ENCODE measurements at regions not wholly inside any gene's neighbourhood (a gene's known extent, or its start where the extent isn't known, plus 50 kb on each side); places are given as distances from the start of the nearest gene placed in this dataset.

DNA sequence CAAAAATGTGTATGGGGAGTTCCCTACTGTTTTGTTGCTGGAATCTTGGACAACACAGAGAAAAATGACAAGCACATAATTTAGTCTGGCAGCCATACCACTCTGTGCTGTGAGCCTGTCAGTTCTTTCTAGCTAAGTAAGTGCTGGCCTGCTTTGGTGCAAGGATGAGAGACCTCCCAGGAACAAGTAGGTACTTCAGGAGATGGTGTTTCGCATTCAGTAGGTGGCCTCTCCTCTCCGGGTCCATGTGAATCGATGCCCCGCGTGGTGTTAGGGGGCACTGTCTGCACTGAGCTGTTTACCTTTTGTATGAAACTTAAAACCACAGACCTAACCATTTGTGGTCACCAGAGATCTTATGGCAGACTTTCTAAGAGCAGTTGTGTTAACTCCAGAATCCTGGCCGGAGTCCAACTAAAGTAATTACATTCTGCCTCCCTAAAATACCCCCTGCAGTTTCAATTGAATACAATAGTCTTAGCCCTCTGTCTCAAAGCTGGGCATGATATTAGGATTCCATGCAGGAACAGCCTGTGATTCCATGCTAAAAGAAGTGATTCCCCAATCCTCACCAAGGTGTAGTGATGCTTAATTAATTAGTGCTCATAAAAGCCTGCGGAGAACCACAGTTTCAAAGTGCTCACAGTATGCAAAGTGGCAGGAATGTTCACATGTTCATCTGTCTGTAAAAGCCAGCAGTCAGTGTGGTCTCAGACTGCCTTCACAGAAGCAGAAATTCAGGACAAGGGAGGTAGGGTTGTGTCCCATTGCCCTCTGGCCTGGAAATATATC lies 64.2 kb downstream of the LLPH start:
- TF ChIP-seq POLR2A (IDR thresholded peaks at IDR 0.05; ENCODE audit: low read length): no peak
- no peak for TF ChIP-seq GATA1 (IDR thresholded peaks at IDR 0.05; ENCODE audit: low read depth, low read length)

Measured in erythroblast (primary cell).